ENCODE measurements at regions not wholly inside any gene's neighbourhood (a gene's known extent, or its start where the extent isn't known, plus 50 kb on each side); places are given as distances from the start of the nearest gene placed in this dataset.

DNA sequence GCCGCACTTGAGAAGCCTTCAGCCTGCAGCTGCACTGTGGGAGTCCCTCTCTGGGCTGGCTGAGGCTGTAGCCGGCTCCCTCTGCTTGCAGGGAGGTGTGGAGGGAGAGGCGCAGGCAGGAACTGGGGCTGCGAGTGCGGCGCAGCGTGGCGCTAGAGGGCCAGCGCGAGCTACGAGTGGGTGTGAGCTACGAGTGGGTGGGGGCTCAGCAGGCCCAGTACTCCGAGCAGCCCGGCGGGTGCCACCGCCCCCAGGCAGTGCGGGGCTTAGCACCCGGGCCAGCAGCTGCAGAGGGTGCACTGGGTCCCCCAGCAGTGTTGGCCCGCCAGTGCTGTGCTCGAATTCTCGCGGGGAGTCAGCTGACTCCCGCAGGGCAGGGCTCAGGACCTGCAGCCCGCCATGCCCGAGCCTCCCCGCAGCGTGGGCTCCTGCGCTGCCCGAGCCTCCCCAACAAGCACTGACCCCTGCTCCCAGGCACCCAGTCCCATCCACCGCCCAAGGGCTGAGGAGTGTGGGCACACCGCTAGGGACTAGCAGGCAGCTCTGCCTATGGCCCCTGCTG lies 1620.1 kb downstream of the BRINP3 start:
- TF ChIP-seq ZNF8 (CRISPR knock-in tag; IDR thresholded peaks at IDR 0.05) (no peak), ISL1 (CRISPR knock-in tag; IDR thresholded peaks at IDR 0.05) (no peak), ARNTL (CRISPR knock-in tag; IDR thresholded peaks at IDR 0.05; ENCODE audit: borderline replicate concordance, low read depth) (no peak)
- TF ChIP-seq, protein P1, sequence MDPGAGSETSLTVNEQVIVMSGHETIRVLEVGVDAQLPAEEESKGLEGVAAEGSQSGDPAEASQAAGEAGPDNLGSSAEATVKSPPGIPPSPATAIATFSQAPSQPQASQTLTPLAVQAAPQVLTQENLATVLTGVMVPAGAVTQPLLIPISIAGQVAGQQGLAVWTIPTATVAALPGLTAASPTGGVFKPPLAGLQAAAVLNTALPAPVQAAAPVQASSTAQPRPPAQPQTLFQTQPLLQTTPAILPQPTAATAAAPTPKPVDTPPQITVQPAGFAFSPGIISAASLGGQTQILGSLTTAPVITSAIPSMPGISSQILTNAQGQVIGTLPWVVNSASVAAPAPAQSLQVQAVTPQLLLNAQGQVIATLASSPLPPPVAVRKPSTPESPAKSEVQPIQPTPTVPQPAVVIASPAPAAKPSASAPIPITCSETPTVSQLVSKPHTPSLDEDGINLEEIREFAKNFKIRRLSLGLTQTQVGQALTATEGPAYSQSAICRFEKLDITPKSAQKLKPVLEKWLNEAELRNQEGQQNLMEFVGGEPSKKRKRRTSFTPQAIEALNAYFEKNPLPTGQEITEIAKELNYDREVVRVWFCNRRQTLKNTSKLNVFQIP (CRISPR knock-in tag; IDR thresholded peaks at IDR 0.05; ENCODE audit: borderline replicate concordance, low read depth), result no peak
- TF ChIP-seq, protein P2, sequence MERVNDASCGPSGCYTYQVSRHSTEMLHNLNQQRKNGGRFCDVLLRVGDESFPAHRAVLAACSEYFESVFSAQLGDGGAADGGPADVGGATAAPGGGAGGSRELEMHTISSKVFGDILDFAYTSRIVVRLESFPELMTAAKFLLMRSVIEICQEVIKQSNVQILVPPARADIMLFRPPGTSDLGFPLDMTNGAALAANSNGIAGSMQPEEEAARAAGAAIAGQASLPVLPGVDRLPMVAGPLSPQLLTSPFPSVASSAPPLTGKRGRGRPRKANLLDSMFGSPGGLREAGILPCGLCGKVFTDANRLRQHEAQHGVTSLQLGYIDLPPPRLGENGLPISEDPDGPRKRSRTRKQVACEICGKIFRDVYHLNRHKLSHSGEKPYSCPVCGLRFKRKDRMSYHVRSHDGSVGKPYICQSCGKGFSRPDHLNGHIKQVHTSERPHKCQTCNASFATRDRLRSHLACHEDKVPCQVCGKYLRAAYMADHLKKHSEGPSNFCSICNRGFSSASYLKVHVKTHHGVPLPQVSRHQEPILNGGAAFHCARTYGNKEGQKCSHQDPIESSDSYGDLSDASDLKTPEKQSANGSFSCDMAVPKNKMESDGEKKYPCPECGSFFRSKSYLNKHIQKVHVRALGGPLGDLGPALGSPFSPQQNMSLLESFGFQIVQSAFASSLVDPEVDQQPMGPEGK (CRISPR knock-in tag; IDR thresholded peaks at IDR 0.05; ENCODE audit: borderline replicate concordance), result no peak

All from SK-N-SH treated with all-trans-retinoic acid at 6 μM for 48 hours (cell line).